OCI-LY1 (cell line): ENCODE measurements at regions not wholly inside any gene's neighbourhood (a gene's known extent, or its start where the extent isn't known, plus 50 kb on each side); places are given as distances from the start of the nearest gene placed in this dataset.

Experiments used
- H2AFZ ChIP-seq: fragments of 200-600 bp; sonication (generic), shearing (Covaris generic); 2 replicates; pipeline ENCODE4 v1.6.0; 2014; ENCODE audit warnings: antibody characterized with exemption, mild to moderate bottlenecking, low read length
- H3F3A ChIP-seq: fragments of 200-600 bp; sonication (generic), shearing (Covaris generic); 2 replicates; pipeline ENCODE4 v1.6.0; 2014; ENCODE audit warnings: mild to moderate bottlenecking, antibody characterized with exemption, low read length, moderate library complexity; ENCODE audit not compliant: insufficient read depth
- H3K27ac ChIP-seq: fragments of 200-600 bp; sonication (generic); 2 replicates; pipeline ENCODE4 v1.5.1; 2014; ENCODE audit warnings: low read length, mixed run types, mild to moderate bottlenecking, low read depth; ENCODE audit not compliant: poor library complexity, severe bottlenecking
- H3K27me3 ChIP-seq: fragments of 200-600 bp; sonication (generic); 2 replicates; pipeline ENCODE4 v1.6.0; 2014; ENCODE audit warnings: antibody characterized with exemption, mild to moderate bottlenecking, low read length, moderate library complexity; ENCODE audit not compliant: insufficient read depth
- H3K36me3 ChIP-seq: fragments of 200-600 bp; sonication (generic); 2 replicates; pipeline ENCODE4 v1.6.1; 2014; ENCODE audit warnings: mild to moderate bottlenecking, antibody characterized with exemption, low read length, moderate library complexity, mixed read lengths; ENCODE audit not compliant: insufficient read depth
- H3K4me1 ChIP-seq: fragments of 200-600 bp; sonication (generic); 2 replicates; pipeline ENCODE4 v1.5.1; 2014; ENCODE audit warnings: mild to moderate bottlenecking, low read length, moderate library complexity; ENCODE audit not compliant: insufficient read depth, severe bottlenecking
- H3K4me2 ChIP-seq: fragments of 200-600 bp; sonication (generic), shearing (Covaris generic); 2 replicates; pipeline ENCODE4 v1.6.1; 2014; ENCODE audit warnings: low read length
- H3K4me3 ChIP-seq: fragments of 200-600 bp; sonication (generic); 2 replicates; pipeline ENCODE4 v1.5.1; 2014; ENCODE audit warnings: low read length, low read depth, mild to moderate bottlenecking, mixed read lengths; ENCODE audit not compliant: poor library complexity, severe bottlenecking
- H3K79me2 ChIP-seq: fragments of 200-600 bp; shearing (Covaris generic); 2 replicates; pipeline ENCODE4 v1.6.1; 2016; ENCODE audit warnings: mixed run types, low read length, mixed read lengths; ENCODE audit not compliant: insufficient read depth
- H3K9ac ChIP-seq: fragments of 200-600 bp; sonication (generic), shearing (Covaris generic); 2 replicates; pipeline ENCODE4 v1.6.1; 2014; ENCODE audit warnings: mild to moderate bottlenecking, low read length, mixed read lengths
- H3K9me2 ChIP-seq: fragments of 200-600 bp; sonication (generic), shearing (Covaris generic); 2 replicates; pipeline ENCODE4 v1.6.1; 2014; ENCODE audit warnings: low read depth, mild to moderate bottlenecking, low read length, mixed read lengths
- H3K9me3 ChIP-seq: fragments of 200-600 bp; shearing (Covaris generic); 2 replicates; pipeline ENCODE4 v1.6.1; 2014; ENCODE audit warnings: low read length, mixed read lengths
- H4K20me1 ChIP-seq: fragments of 200-600 bp; sonication (generic), shearing (Covaris generic); 2 replicates; pipeline ENCODE4 v1.6.0; 2016; ENCODE audit warnings: mild to moderate bottlenecking, low read length; ENCODE audit not compliant: insufficient read depth
- CTCF ChIP-seq: fragments of 200-600 bp; sonication (generic), shearing (Covaris generic); IDR thresholded peaks from 2 replicates; pipeline ENCODE4 v1.5.1; 2017; ENCODE audit warnings: mild to moderate bottlenecking, antibody characterized with exemption, low read length, moderate library complexity, mixed read lengths
- EZH2 ChIP-seq: fragments of 200-600 bp; sonication (generic), shearing (Covaris generic); IDR thresholded peaks from 2 replicates; pipeline ENCODE4 v1.8.0; 2017; ENCODE audit warnings: borderline replicate concordance, mixed run types, mild to moderate bottlenecking, antibody characterized with exemption, low read length, moderate library complexity, mixed read lengths

- Histone ChIP-seq H3K9ac (no peak overlapping the region), H3K79me2 (no peaks in the 10 kb centered on the region), H2AFZ (no peak overlapping the region), H3K9me2 (no peaks in the 10 kb centered on the region), H3K4me2 (no peak overlapping the region), H3K27ac (no peak overlapping the region), H3K36me3 (no peaks in the 10 kb centered on the region), H3K9me3 (no peaks in the 10 kb centered on the region), H3K4me1 (no peaks in the 10 kb centered on the region), H3K27me3 (no peaks in the 10 kb centered on the region), H3K4me3 (no peak overlapping the region), H4K20me1 (no peaks in the 10 kb centered on the region), H3F3A (no peaks in the 10 kb centered on the region)
- TF ChIP-seq CTCF: no peak
- TF ChIP-seq EZH2: no peak
These were observed 308.1 kb upstream of the COL8A1 start for GRCh38 chr3:99330281-99330680.

GRCh38 chr3:99325402-99325801 lies 313.0 kb upstream of the COL8A1 start:
- no peaks in the 10 kb centered on the region for H3K9me3 ChIP-seq
- no peaks in the 10 kb centered on the region for H3K4me1 ChIP-seq
- H2AFZ ChIP-seq: no peak overlapping the region
- no peaks in the 10 kb centered on the region for H3K36me3 ChIP-seq
- H3K4me3 ChIP-seq: no peak overlapping the region
- no peak overlapping the region for H3K9ac ChIP-seq
- no peaks in the 10 kb centered on the region for H3K79me2 ChIP-seq
- no peaks in the 10 kb centered on the region for H3K9me2 ChIP-seq
- H3F3A ChIP-seq: no peaks in the 10 kb centered on the region
- H3K4me2 ChIP-seq: no peak overlapping the region
- no peak overlapping the region for H3K27ac ChIP-seq
- no peaks in the 10 kb centered on the region for H4K20me1 ChIP-seq
- H3K27me3 ChIP-seq: no peaks in the 10 kb centered on the region
- no peak for TF ChIP-seq CTCF
- no peak for TF ChIP-seq EZH2

- H3K4me1 ChIP-seq: no peaks in the 10 kb centered on the region
- H2AFZ ChIP-seq: no peak overlapping the region
- no peak overlapping the region for H3K27ac ChIP-seq
- H4K20me1 ChIP-seq: no peaks in the 10 kb centered on the region
- H3K9ac ChIP-seq: no peak overlapping the region
- no peaks in the 10 kb centered on the region for H3F3A ChIP-seq
- no peaks in the 10 kb centered on the region for H3K27me3 ChIP-seq
- H3K4me2 ChIP-seq: no peak overlapping the region
- H3K4me3 ChIP-seq: no peak overlapping the region
- no peaks in the 10 kb centered on the region for H3K79me2 ChIP-seq
- H3K36me3 ChIP-seq: no peaks in the 10 kb centered on the region
- H3K9me2 ChIP-seq: no peaks in the 10 kb centered on the region
- TF ChIP-seq CTCF: no peak
- no peaks in the 10 kb centered on the region for H3K9me3 ChIP-seq
These were observed 313.7 kb upstream of the COL8A1 start for GRCh38 chr3:99324636-99325203.
